GM21723 (cell line): ENCODE measurements at regions not wholly inside any gene's neighbourhood (a gene's known extent, or its start where the extent isn't known, plus 50 kb on each side); places are given as distances from the start of the nearest gene placed in this dataset.

Source experiments
- ATAC-seq: cut with Tn5 transposase; IDR thresholded peaks from one replicate; pipeline ENCODE4 v1.9.1; 2021; ENCODE audit warnings: mild to moderate bottlenecking, moderate library complexity; ENCODE audit not compliant: unreplicated experiment

DNA sequence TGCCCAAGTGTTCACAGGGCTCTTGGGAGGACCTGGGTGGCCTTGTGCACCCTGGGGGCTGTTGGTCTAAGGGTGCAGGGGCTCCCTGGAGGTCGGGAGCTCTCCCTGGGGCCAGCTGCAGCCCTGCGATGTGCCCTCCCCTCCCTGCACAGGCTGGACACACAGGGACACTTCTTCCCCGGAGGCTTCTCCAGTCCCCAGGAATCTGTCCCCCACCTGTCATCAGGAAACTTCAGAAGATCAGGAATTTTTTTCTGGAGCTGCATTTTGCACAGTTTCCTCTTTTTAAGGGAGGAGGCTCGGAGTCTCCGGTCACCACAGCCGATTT lies 66.9 kb upstream of the BHLHE23 start:
- ATAC-seq: no peak

DNA sequence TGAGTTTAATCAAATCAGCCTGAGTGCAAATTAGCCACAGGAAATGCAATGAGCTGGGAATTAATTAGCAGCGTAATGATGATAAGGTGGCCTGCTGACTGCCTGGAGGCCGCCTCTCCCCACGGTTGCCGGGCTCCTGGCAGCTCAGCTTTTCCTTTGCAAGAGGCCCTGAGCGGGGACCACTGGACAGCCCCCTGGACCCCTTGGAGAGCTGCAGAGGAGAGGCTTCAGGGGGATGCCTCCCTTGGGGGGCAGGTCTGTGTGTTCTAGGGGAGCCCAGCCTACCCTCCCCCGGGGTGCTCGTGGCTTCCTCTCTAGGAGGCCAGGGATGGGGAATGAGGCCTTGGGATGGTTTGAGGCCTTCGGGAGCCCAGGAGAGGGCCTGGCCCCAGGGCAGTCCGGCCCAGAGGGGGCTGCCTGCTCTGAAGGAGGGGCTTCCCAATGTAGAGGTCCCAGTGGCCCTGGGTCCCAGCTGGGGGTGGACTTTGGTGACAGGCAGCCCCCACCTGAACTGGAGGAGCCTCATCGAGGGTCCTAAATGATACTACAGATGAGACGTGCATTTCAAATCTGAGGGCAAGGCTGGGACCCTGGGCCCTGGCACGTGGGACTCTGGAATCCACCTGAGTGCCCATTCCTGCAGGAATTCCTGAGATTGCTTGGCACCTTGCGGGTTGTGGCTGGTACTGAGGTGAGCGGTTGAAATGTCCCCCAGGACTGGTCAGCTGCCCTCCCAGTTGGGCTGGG lies 66.4 kb upstream of the BHLHE23 start:
- no peak for ATAC-seq

DNA sequence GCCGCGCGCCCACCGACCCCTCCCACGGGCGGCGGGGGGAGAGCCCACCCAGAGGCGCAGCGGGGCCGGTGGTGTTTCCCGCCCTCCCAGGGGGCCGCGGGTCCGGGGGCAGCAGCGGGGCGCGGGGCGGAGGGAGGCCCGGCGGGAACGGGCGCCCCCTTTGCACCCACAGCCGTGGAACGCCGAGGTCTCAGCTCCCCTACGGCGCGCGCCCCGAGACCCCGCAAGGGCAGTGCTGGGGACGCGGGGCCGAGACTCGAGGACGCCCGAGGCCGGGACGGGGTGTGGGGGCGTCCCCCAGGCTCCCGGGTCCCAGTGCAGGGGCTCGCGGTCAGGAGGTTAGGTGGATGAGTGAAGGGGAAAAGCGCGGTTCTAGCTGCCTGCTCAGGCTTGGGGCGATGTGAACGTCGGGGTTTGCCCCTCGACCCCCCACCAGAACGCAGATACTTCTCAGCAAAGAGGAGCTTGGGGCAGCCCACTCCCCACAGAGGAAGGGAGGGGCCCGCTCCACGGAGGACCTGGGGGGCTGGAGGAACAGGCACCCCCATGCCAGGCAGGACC lies 65.5 kb upstream of the BHLHE23 start:
- ATAC-seq: no peak

DNA sequence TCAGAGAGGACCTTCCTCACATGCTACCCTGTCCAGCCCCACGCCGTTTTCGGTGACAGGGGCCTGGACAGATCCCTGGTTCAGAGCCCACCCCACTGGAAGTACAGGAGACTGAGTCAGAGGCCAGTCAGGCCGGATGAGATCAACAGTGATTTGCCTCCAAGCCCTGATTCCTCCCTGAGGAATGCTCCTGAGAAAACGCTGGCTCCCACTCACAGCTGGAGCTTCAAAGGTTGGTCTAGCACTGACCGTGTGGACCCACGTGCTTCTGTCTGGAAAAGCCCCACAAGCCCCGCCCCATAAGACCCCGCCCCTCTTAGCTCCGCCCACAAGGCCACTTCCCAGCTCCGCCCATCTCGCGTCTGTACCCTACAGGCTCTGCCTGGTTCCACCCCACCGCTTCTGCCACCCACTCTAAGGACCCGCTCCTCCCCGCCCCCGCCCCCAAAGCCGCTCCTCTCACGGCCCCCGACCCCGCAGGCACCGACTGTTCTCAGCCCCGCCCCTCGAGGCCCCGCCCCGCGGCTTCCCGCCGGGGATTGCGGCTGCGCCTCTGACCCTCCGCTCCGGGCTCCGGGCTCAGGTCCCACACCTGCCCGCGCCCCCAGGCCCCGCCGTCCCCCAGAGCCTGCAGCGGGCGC lies 64.9 kb upstream of the BHLHE23 start:
- no peak for ATAC-seq

DNA sequence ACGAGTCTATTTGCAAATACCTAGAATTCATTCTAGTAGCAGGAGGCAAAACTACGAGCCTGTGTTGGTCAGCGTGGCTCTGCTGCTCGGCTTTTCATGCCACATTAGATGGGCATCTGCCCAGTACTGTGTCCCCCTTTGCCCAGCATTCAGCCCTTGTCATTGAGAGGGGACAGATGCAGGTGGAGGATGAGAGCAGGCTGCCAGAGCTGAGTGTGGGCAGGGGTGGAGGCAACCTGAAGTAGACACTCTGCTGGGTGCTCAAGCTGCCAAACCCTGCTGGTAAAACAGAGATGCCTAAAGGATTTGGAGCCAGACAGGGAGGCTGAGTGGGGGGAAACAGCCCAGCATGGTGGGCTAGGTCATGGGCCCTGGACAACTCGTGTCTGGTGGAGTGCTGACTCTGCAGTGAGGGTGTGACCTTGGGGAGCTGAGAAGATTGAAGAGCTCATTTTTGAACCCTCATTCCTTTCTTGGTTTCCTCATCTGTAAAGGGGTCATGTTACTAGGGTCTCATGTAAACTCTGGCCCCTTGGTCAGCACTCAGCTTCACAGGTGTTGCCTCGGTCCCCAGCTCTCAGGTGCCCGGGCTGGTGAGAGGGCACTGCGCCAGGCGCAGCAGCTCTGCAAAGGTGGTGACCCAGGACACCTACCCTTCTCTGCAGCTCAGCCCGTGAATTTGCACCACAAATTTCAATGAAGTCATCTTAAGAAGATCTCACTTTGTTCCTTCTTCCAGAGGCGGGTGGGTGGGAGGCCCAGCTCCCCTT lies 64.2 kb upstream of the BHLHE23 start:
- no peak for ATAC-seq

DNA sequence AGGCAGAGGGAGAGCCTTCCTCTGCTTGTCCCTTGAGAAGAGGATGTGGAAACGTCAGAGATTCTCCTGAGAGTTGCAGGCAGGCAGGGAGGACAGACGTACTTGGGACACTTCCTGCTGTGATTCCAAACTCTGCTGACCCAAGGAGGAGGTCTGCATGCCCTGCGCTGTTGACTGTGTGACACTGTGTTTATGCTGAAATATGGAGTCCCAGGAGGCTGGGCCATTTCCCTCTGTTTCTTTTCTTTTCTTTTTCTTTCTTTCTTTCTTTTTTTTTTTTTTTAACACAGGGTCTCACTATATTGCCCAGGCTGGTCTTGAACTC lies 63.5 kb upstream of the BHLHE23 start:
- no peak for ATAC-seq

DNA sequence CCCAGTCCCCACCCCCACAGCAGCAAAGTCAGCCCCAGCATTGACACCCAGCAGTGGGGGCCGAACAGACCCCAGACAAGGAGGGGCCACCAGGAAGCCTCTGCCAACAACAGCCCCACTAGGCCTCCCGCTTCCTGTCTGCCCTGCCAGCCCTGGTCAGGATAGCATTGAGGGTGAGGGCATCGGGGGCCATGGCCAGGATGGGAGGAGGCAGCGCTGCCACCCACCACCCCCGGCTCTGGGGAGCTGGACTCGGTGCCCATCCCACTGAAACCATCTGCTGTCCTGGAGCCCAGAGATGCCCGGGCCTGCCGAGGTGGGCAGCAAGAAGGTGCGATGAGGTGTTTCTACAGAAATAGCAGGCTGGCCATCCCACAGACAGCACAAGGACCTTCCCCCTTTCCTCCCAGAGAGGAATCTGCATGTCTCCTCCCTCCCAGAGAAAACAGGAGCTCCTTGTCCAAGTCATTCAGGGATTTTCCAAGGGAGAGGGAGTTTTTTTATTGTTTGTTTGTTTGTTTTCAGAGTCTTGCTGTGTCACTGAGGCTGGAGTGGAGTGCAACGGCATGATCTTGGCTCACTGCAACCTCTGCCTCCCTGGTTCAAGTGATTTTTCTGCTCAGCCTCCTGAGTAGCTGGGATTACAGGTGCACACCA lies 62.1 kb upstream of the BHLHE23 start:
- no peak for ATAC-seq

DNA sequence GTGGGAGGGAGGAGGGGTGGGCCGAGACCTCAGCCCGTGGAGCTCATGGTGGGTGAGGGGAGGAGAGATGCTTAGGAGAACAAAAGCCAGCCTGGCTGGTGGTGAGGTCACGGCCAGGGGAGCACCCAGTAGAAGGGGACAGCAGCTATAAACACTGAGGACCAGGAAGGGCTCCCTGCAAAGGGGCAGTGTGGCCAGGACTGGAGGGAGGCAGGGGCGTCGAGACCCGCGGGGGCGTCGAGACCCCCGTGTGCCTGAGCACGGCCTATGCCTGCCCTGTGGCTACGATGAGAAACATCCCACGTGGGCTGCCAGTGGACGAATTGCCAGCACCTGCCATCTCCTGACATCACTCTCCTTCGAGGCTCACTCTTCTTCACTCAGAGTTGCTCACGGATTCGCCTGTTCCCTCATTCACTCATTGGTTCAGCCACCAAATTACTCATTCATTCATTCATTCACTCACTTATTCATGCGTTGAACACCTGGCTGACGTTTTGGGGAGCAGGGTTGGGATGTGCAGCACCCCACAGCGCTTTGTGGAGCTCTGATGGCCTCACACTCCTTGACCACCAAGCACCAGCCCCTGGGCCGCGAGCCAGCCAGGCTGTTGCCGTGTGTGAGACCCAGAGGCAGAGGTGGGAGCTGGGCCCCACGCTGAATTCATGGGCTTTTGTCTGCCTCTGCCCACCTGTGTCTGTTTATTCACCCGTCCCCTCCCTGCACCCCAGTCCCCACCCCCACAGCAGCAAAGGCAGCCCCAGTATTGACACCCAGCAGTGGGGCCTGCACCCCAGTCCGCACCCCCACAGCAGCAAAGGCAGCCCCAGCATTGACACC lies 61.2 kb upstream of the BHLHE23 start:
- no peak for ATAC-seq

DNA sequence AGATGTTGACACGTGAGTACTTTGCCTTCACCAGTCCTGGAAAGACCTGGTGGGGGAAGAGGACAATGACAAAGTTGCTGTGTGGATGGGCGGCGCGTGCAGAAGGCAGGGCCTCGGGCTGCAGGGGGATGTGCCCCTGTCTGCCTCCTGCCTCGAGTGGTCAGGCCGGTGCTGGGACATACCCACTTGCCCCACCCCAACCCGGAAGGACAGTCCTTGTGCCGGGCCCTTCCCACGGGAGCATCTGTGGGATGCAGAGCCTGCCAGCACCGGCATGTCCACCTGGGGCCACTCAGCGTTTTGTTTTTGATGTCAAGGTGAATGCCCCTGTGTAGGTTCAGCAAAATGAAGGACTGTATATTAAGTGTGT lies 60.5 kb upstream of the BHLHE23 start:
- no peak for ATAC-seq

DNA sequence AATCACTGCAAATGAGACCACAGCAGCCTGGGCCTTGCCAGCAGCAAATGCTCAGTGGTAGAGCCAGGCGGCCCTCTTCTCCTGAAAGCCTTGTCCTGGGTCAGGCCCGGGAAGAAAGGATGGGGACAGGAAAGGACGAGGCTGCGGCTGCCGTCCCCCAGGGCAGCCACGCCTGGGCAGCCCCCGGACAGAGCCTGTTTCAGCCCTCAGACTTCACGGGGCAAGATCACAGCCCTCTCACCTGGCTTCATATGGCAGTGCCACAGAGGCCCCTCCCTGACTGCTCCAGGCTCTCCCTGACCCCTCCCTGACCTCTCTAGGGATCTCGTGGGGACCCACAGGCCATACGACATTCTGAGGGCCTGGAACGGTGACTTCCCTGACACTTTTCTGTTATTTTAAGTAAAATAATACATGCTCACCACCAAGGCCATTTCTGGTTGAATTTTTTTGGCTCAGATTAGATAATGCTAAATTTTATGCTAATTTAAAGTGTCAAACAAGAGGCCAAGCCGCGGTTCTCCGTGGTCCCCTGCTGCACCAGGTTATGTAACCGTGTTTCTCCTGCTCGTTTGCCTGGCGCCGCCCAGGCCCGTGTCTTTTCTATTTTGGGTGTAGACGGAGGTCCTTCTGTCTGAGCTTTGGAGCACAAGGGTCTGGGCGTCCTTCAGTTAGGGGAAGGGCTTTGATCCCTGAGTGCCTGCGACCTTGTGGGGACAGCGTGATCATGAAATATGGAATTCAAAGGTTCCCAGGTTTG lies 59.9 kb upstream of the BHLHE23 start:
- no peak for ATAC-seq

DNA sequence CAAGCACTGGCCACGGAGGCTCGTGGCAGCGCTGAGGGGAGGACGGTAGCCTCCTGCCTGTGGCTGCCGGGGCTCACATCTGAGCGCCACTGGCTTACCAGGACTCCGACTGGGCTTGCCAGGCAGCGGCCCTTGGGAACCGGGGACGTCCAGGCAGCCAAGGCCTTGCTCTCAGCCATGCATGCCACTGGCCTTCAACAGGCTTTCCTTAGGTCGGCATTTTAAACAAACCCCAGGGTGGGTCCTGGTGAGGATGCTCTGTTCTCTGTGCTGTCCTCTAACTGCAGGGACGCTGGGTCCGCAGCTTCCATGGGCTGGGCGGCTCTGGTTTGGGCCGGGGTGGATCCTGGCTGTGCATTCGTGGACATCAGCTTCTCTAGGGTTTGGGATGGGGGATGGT lies 59.1 kb upstream of the BHLHE23 start:
- ATAC-seq: no peak

DNA sequence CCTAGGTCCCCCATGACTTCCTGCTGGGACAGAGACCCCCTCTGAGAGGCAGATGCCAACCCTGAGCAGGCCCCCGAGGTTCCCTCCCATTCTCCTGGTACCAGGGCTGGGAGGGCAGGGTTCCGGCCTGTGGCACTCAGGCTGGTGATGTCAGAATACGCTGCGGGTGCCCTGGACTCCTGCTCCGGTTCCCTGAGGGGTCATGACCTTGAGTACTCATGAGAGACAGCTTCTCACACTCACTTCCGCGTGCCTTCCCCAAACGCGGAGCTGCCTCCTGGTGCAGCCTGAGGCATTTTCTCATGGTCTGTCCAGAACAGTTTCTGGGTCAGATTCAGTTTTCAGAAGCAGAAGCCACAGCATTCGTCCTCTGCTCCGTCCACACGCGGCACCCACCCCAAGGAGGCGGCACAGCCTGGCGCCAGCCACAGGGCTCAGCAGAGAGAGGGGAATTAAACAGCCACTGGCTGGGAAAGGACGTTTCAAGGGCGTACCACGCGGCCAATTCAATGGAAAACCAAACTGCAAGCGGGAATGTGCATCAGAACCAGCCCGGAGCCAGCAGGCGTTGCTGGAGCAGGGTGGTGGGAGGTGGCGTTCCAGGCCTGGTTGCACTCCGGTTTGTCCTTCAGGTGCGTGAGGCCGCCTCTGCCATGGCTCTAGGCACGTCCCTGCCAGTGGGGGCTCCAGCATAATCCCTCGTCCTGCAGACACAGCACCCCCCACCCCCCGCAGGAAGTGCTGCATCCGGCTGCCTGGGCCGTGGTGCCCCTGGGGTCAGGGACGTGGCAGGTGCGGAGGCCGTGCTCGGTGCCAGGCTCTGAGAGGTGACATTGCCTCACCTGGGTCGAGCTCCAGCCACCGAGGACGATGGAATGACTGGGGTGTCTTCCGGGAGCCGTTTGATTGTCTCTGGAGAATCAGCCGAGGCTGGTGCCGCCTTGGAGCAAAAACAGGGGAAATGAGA lies 58.3 kb upstream of the BHLHE23 start:
- ATAC-seq: no peak

DNA sequence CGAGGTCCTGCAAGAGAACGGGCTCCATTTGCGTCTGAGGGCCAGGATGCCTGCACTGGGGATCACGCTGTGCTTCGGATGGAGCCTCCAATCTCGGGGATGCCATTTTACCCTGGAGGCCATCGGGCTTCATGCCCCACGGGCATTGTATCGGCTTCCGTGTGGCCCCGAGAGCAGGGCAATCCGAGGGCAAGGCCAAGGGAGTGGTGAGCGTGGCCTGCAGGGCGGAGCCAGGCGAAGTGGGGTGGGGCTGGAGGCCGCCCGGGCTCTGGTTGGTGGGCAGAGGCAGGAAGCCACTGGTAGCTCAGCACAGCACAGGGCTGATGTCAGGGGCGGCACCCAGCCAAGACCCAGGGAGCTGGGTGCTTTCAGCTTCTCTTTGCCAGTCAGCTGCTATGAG lies 57.5 kb upstream of the BHLHE23 start:
- no peak for ATAC-seq

DNA sequence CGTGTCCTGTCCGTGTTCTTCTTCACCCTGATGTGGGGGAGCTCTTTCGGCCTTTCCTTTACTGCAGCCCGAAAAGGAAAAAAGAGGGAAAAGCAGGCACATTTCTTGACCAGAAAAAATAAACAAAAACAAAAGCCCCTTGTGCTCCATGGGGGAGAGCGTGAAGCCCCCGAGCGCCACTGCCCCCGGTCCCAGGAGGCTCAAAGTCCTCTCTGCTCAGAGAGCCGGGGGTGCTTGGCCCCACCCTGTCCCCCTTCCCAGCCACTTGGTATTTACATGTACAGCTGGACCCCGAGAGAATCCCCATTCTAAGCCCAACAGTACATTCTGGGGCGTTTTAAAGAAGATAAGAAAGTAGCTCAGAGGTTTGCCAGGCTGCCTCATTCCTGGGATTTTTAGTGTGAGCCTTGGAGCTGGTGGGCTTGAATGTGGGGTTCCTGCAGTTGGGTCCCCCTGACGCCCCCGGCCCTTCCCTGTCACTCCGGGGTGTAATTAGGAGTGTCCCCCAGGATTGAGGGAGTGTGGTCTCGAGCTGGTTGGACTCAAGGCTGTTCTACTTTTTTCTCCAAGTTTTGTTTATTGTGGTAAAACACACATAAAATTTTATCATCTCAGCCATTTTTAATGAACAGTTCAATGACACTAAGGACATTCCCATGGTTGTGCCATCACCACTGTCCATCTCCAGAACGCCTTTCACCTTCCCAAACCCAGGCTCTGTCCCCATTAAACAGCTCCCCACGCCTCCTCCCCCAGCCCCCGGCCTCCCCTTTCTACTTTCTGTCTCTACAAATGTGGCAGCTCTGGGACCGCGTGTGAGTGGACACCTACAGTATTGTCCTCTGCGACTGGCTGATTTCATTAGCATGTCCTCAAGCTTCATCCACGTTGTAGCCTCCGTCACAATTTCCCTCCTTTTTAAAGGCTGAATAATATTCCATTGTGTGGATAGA lies 55.7 kb upstream of the BHLHE23 start:
- no peak for ATAC-seq

DNA sequence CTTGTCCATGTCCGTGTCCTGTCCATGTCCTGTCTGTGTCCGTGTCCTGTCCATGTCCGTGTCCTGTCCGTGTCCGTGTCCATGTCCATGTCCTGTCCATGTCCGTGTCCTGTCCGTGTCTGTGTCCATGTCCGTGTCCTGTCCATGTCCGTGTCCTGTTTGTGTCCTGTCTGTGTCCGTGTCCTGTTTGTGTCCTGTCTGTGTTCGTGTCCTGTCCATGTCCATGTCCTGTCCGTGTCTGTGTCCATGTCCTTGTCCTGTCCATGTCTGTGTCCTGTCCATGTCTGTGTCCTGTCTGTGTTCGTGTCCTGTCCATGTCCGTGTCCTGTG lies 55.0 kb upstream of the BHLHE23 start:
- no peak for ATAC-seq

DNA sequence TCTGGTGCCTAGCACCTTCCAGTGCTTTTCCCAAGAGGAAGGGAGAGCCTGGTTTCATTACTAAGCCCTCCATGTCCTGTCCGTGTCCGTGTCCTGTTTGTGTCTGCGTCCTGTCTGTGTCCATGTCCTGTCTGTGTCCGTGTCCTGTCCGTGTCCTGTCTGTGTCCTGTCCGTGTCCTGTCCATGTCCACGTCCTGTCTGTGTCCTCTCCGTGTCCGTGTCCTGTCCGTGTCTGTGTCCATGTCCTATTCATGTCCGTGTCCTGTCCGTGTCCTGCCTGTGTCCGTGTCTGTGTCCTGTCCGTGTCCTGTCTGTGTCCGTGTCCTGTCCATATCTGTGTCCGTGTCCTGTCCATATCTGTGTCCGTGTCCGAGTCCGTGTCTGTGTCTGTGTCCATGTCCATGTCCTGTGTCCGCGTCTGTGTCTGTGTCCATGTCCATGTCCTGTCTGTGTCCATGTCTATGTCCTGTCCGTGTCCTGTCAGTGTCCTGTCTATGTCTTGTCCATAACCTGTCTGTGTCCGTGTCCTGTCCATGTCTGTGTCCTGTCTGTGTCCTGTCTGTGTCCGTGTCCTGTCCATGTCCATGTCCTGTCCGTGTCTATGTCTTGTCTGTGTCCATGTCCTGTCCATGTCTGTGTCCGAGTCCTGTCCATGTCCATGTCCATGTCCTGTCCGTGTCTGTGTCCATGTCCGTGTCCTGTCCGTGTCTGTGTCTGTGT lies 54.4 kb upstream of the BHLHE23 start:
- ATAC-seq: no peak
